Vagina (tissue), 2 donors: ENCODE measurements at regions not wholly inside any gene's neighbourhood (a gene's known extent, or its start where the extent isn't known, plus 50 kb on each side); places are given as distances from the start of the nearest gene placed in this dataset.

Source experiments
- CTCF ChIP-seq, 3 experiments: fragments of 450-650 bp in 2 of 3; fragments of 200-600 bp in 1 of 3; sonication (generic) in 1 of 3; IDR thresholded peaks; one replicate each; pipeline ENCODE4 v1.5.1; 2017 to 2019; ENCODE audit warnings: antibody characterized with exemption in 3 of 3, mild to moderate bottlenecking in 2 of 3, moderate library complexity in 2 of 3
- POLR2A ChIP-seq, 2 donors: fragments of 450-650 bp; IDR thresholded peaks; one replicate each; pipeline ENCODE4 v1.6.1; 2017; ENCODE audit warnings: antibody characterized with exemption in 2 of 2, mild to moderate bottlenecking in 2 of 2, moderate library complexity in 2 of 2
- POLR2AphosphoS5 ChIP-seq, 2 donors: sonication (generic); formaldehyde crosslinking; IDR thresholded peaks; one replicate each; pipeline ENCODE4 v1.9.0; 2017; ENCODE audit warnings: antibody characterized with exemption in 2 of 2, mild to moderate bottlenecking in 2 of 2, low read depth in 1 of 2; ENCODE audit not compliant: insufficient read depth in 1 of 2

GRCh38 chr1:224499204-224499603, 64.6 kb upstream of the WDR26 start:
- TF ChIP-seq POLR2A (IDR thresholded peaks at IDR 0.05) (no peak), CTCF (IDR thresholded peaks at IDR 0.05) (no peak), POLR2AphosphoS5 (IDR thresholded peaks at IDR 0.05; ENCODE audit: insufficient read depth in 1 of 2, low read depth in 1 of 2) (no peak)
